Spinal cord (tissue), 9 donors: ENCODE measurements at regions not wholly inside any gene's neighbourhood (a gene's known extent, or its start where the extent isn't known, plus 50 kb on each side); places are given as distances from the start of the nearest gene placed in this dataset.
"Not testable (repeated sequence)": the region's sequence is repeated elsewhere in the genome, so short reads cannot be mapped to it uniquely, and the experiment has no call there.

Experiments used
- DNase-seq, 6 donors: peaks; one replicate each; pipeline versions ENCODE4 v3.0.0 to v3.0.0-alpha.2; 2013 to 2015; ENCODE audit warnings: low spot score in 6 of 6, low read depth in 4 of 6
- H3K27ac ChIP-seq: one replicate; pipeline ENCODE4 v1.5.1; 2013; ENCODE audit warnings: low read depth, low read length, control low read depth
- H3K27me3 ChIP-seq: one replicate; pipeline ENCODE4 v1.6.1; 2013; ENCODE audit warnings: low read length; ENCODE audit not compliant: control insufficient read depth, insufficient read depth
- H3K36me3 ChIP-seq: one replicate; pipeline ENCODE4 v1.6.1; 2013; ENCODE audit warnings: low read length; ENCODE audit not compliant: control insufficient read depth, insufficient read depth
- H3K4me1 ChIP-seq: one replicate; pipeline ENCODE4 v1.6.1; 2013; ENCODE audit warnings: low read length; ENCODE audit not compliant: control insufficient read depth, insufficient read depth
- H3K4me3 ChIP-seq: one replicate; pipeline ENCODE4 v1.5.1; 2013; ENCODE audit warnings: low read depth, low read length, control low read depth
- H3K9me3 ChIP-seq: one replicate; pipeline ENCODE4 v1.6.1; 2013; ENCODE audit warnings: low read length; ENCODE audit not compliant: control insufficient read depth, insufficient read depth
- WGBS: methylation state at CpG from one replicate; pipeline ENCODE4 v1.1.5; 2013; ENCODE audit warnings: missing lambda C conversion rate; ENCODE audit not compliant: insufficient coverage; 5-methylcytosine and 5-hydroxymethylcytosine counted together
- donor health status: healthy.

GRCh38 chr1:194071205-194071604 lies 884.8 kb upstream of the B3GALT2 start:
- no peak overlapping the region for H3K4me3 ChIP-seq
- no peaks in the 10 kb centered on the region for H3K27me3 ChIP-seq
- H3K36me3 ChIP-seq = no peaks in the 10 kb centered on the region
- no peak overlapping the region for H3K27ac ChIP-seq
- no peaks in the 10 kb centered on the region for H3K4me1 ChIP-seq
- peak in 2 of 6 donors; percentile 46 to 91 for DNase-seq
- H3K9me3 ChIP-seq = no peaks in the 10 kb centered on the region

- Histone ChIP-seq H3K27me3 (no peaks in the 10 kb centered on the region), H3K4me3 (no peak overlapping the region), H3K9me3 (no peaks in the 10 kb centered on the region), H3K4me1 (no peaks in the 10 kb centered on the region), H3K36me3 (no peaks in the 10 kb centered on the region), H3K27ac (no peak overlapping the region)
- no CpG with 5 or more reads among the region's 1 CpG for WGBS
- no peak for DNase-seq
These were observed 883.4 kb upstream of the B3GALT2 start for GRCh38 chr1:194069831-194070218.

GRCh38 chr1:194069168-194069830 lies 882.9 kb upstream of the B3GALT2 start:
- H3K27ac ChIP-seq = no peak overlapping the region
- 57% methylated on average over 6 of the region's 7 CpGs for WGBS
- no peaks in the 10 kb centered on the region for H3K27me3 ChIP-seq
- H3K4me1 ChIP-seq = no peaks in the 10 kb centered on the region
- no peak overlapping the region for H3K4me3 ChIP-seq
- peak in 1 of 6 donors; percentile 77 for DNase-seq
- no peaks in the 10 kb centered on the region for H3K36me3 ChIP-seq
- H3K9me3 ChIP-seq = no peaks in the 10 kb centered on the region

- no peaks in the 10 kb centered on the region for H3K4me1 ChIP-seq
- H3K27ac ChIP-seq = no peak overlapping the region
- no peaks in the 10 kb centered on the region for H3K36me3 ChIP-seq
- no peaks in the 10 kb centered on the region for H3K27me3 ChIP-seq
- H3K4me3 ChIP-seq = no peak overlapping the region
- H3K9me3 ChIP-seq = no peaks in the 10 kb centered on the region
- WGBS = 91% methylated on average over 3 of the region's 5 CpGs
- peak in 1 of 6 donors; percentile 61 for DNase-seq
These were observed 882.2 kb upstream of the B3GALT2 start for GRCh38 chr1:194068446-194069167.

GRCh38 chr1:194067772-194068171 lies 881.4 kb upstream of the B3GALT2 start:
- Histone ChIP-seq H3K4me1 (no peaks in the 10 kb centered on the region), H3K27me3 (no peaks in the 10 kb centered on the region), H3K27ac (no peak overlapping the region), H3K36me3 (no peaks in the 10 kb centered on the region), H3K9me3 (no peaks in the 10 kb centered on the region), H3K4me3 (no peak overlapping the region)
- no peak for DNase-seq
- 96% methylated on average over 2 of the region's 2 CpGs for WGBS

- H3K9me3 ChIP-seq = no peaks in the 10 kb centered on the region
- no peaks in the 10 kb centered on the region for H3K4me1 ChIP-seq
- H3K27ac ChIP-seq = no peak overlapping the region
- no peaks in the 10 kb centered on the region for H3K27me3 ChIP-seq
- H3K36me3 ChIP-seq = no peaks in the 10 kb centered on the region
- H3K4me3 ChIP-seq = no peak overlapping the region
- no peak for DNase-seq
- WGBS = no CpG with 5 or more reads among the region's 2 CpGs
These were observed 876.5 kb upstream of the B3GALT2 start for GRCh38 chr1:194062962-194063361.

- Histone ChIP-seq H3K4me1 (no peaks in the 10 kb centered on the region), H3K27ac (no peak overlapping the region), H3K27me3 (no peaks in the 10 kb centered on the region), H3K36me3 (no peaks in the 10 kb centered on the region), H3K9me3 (no peaks in the 10 kb centered on the region), H3K4me3 (no peak overlapping the region)
- no peak for DNase-seq
- 100% methylated on average over 1 of the region's 1 CpG for WGBS
These were observed 876.1 kb upstream of the B3GALT2 start for GRCh38 chr1:194062526-194062925.

GRCh38 chr1:194060481-194060880 lies 874.1 kb upstream of the B3GALT2 start:
- Histone ChIP-seq H3K9me3 (no peaks in the 10 kb centered on the region), H3K27ac (no peak overlapping the region), H3K4me3 (no peak overlapping the region), H3K27me3 (no peaks in the 10 kb centered on the region), H3K4me1 (no peaks in the 10 kb centered on the region), H3K36me3 (no peaks in the 10 kb centered on the region)
- no peak for DNase-seq
- 100% methylated on average over 2 of the region's 4 CpGs for WGBS

GRCh38 chr1:194058268-194058667 lies 871.9 kb upstream of the B3GALT2 start:
- H3K36me3 ChIP-seq, DNase-seq, H3K9me3 ChIP-seq, H3K4me3 ChIP-seq, H3K27ac ChIP-seq, H3K4me1 ChIP-seq, H3K27me3 ChIP-seq: not testable (repeated sequence)
- WGBS = 100% methylated on average over 1 of the region's 5 CpGs

- H3K4me3 ChIP-seq = no peak overlapping the region
- no peak overlapping the region for H3K27ac ChIP-seq
- no peaks in the 10 kb centered on the region for H3K27me3 ChIP-seq
- H3K4me1 ChIP-seq = no peaks in the 10 kb centered on the region
- no CpG with 5 or more reads among the region's 2 CpGs for WGBS
- no peak for DNase-seq
- no peaks in the 10 kb centered on the region for H3K36me3 ChIP-seq
- no peaks in the 10 kb centered on the region for H3K9me3 ChIP-seq
These were observed 869.8 kb upstream of the B3GALT2 start for GRCh38 chr1:194056169-194056568.
